Neural progenitor cell (in vitro differentiated cells): ENCODE measurements at regions not wholly inside any gene's neighbourhood (a gene's known extent, or its start where the extent isn't known, plus 50 kb on each side); places are given as distances from the start of the nearest gene placed in this dataset.

ENCODE experiments used
- EZH2 ChIP-seq: fragments of 200-600 bp; sonication (generic); IDR thresholded peaks from 2 replicates; pipeline ENCODE4 v1.6.1; 2017; ENCODE audit warnings: antibody characterized with exemption, mild to moderate bottlenecking, moderate library complexity
- TF ChIP-seq, protein P1 (sequence below): fragments of 200-600 bp; sonication (generic); IDR thresholded peaks from 2 replicates; pipeline ENCODE4 v1.5.1; 2017; ENCODE audit warnings: antibody characterized with exemption, mild to moderate bottlenecking

DNA sequence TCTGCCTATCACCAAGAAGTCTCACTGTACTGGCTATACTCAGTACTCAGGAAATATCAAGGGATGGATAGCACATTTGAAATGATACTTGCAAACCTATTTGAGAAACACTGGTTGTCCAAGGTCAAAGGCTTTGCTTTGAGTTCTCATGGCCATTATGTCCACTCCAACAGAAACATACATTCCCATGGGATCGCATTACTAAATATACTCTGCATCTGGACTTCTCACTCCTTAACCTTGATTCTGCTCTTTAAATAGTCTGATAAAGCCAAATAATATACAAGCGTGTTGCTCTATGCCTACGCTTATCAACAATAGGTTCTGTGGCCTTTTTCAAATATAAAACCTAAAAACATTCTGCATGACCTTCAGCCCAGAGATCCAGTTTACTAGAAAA lies 1054.8 kb downstream of the MRPL39 start:
- TF ChIP-seq, protein P1, sequence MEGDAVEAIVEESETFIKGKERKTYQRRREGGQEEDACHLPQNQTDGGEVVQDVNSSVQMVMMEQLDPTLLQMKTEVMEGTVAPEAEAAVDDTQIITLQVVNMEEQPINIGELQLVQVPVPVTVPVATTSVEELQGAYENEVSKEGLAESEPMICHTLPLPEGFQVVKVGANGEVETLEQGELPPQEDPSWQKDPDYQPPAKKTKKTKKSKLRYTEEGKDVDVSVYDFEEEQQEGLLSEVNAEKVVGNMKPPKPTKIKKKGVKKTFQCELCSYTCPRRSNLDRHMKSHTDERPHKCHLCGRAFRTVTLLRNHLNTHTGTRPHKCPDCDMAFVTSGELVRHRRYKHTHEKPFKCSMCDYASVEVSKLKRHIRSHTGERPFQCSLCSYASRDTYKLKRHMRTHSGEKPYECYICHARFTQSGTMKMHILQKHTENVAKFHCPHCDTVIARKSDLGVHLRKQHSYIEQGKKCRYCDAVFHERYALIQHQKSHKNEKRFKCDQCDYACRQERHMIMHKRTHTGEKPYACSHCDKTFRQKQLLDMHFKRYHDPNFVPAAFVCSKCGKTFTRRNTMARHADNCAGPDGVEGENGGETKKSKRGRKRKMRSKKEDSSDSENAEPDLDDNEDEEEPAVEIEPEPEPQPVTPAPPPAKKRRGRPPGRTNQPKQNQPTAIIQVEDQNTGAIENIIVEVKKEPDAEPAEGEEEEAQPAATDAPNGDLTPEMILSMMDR, result no peak
- no peak for TF ChIP-seq EZH2
